GM19193 (cell line): ENCODE measurements at regions not wholly inside any gene's neighbourhood (a gene's known extent, or its start where the extent isn't known, plus 50 kb on each side); places are given as distances from the start of the nearest gene placed in this dataset.

Experiments
- POLR2A ChIP-seq: IDR thresholded peaks from 4 replicates; pipeline ENCODE4 v1.6.1; 2011; ENCODE audit not compliant: insufficient read depth, insufficient read length; ENCODE audit errors: extremely low read depth

- no peak for TF ChIP-seq POLR2A
These were observed 464.1 kb upstream of the ARID1B start for GRCh38 chr6:156313037-156313436.

GRCh38 chr6:156311291-156311690, 465.9 kb upstream of the ARID1B start:
- no peak for TF ChIP-seq POLR2A

GRCh38 chr6:156310701-156311100, 466.5 kb upstream of the ARID1B start:
- no peak for TF ChIP-seq POLR2A

GRCh38 chr6:156309017-156309416, 468.2 kb upstream of the ARID1B start:
- no peak for TF ChIP-seq POLR2A

- no peak for TF ChIP-seq POLR2A
These were observed 468.6 kb upstream of the ARID1B start for GRCh38 chr6:156308604-156309003.

- no peak for TF ChIP-seq POLR2A
These were observed 470.6 kb upstream of the ARID1B start for GRCh38 chr6:156306531-156306930.

GRCh38 chr6:156283091-156283490, 494.1 kb upstream of the ARID1B start:
- no peak for TF ChIP-seq POLR2A

GRCh38 chr6:156282087-156282486, 495.1 kb upstream of the ARID1B start:
- no peak for TF ChIP-seq POLR2A

- TF ChIP-seq POLR2A: no peak
These were observed 495.9 kb upstream of the ARID1B start for GRCh38 chr6:156281266-156281665.

- no peak for TF ChIP-seq POLR2A
These were observed 497.1 kb upstream of the ARID1B start for GRCh38 chr6:156280065-156280464.

GRCh38 chr6:156279261-156279969, 497.8 kb upstream of the ARID1B start:
- no peak for TF ChIP-seq POLR2A

GRCh38 chr6:156273065-156273711, 504.0 kb upstream of the ARID1B start:
- no peak for TF ChIP-seq POLR2A

- TF ChIP-seq POLR2A: no peak
These were observed 507.3 kb upstream of the ARID1B start for GRCh38 chr6:156269751-156270369.

GRCh38 chr6:156268849-156269248, 508.3 kb upstream of the ARID1B start:
- TF ChIP-seq POLR2A: no peak

- no peak for TF ChIP-seq POLR2A
These were observed 515.2 kb upstream of the ARID1B start for GRCh38 chr6:156262014-156262413.

- no peak for TF ChIP-seq POLR2A
These were observed 516.4 kb upstream of the ARID1B start for GRCh38 chr6:156260815-156261214.
